ENCODE measurements at regions not wholly inside any gene's neighbourhood (a gene's known extent, or its start where the extent isn't known, plus 50 kb on each side); places are given as distances from the start of the nearest gene placed in this dataset.

DNA sequence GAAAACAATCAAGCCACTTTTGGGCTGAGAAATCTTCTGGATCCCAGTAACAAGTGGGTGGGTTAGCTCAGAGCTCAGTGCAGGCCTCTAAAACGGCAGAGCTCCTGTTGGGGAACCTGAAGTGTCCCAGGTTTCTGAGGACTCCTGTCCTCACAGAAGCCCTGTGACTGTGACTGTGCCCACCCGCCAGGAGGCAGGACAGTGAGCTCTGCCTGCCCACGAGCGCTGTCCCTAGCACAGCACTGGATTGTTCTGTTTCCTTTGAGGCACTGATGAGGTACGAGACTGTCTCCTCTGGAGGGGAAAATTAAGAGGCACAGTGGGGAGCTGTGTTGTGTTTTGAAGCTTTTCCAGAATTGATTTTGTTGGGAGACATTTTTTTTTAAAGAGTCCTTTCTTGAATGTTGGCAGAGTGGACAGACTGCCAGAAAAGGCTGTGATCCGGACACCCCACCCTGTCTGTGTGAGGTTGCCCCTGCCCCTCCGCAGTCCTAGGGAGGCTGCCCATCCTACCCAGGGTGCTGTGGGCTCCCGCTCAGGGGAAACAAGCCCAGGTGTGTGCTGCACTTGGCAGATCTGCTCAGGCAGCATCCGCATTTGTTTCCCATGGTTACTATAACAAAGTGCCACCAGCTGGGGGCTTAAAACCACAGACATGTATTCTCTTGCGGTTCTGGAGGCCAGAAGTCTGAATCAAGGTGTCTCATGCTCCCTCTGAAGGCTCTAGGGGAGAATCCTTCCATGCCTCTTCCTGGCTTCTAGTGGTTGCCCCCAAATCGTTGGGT lies 66.6 kb upstream of the LARS2 start:
- TF ChIP-seq POLR2A (IDR thresholded peaks at IDR 0.05; ENCODE audit: low read length) (no peak), GATA1 (IDR thresholded peaks at IDR 0.05; ENCODE audit: low read depth, low read length) (no peak)
